Body of pancreas (tissue), 4 donors: ENCODE measurements at regions not wholly inside any gene's neighbourhood (a gene's known extent, or its start where the extent isn't known, plus 50 kb on each side); places are given as distances from the start of the nearest gene placed in this dataset.
A peak's percentile ranks its signal among the peaks of the same experiment; 100 is the strongest.

Experiments
- ATAC-seq: fragments of 150-250 bp; one replicate; pipeline ENCODE4 v1.9.1; 2016
- DNase-seq, 4 donors: peaks; one replicate each; pipeline ENCODE4 v3.0.0-alpha.2; 2019
- H3K27ac ChIP-seq, 4 donors: fragments of 200-600 bp; sonication (generic); 1 replicate in 3 of 4; 2 replicates in 1 of 4; pipeline versions ENCODE4 v1.5.1 to v1.6.1; 2016 to 2019; ENCODE audit warnings: mild to moderate bottlenecking in 1 of 4, mixed read lengths in 1 of 4, moderate library complexity in 1 of 4
- H3K27me3 ChIP-seq, 2 donors: fragments of 200-600 bp; sonication (generic); one replicate each; pipeline ENCODE4 v1.6.0; 2016; ENCODE audit warnings: mild to moderate bottlenecking in 1 of 2
- H3K36me3 ChIP-seq, 2 donors: fragments of 200-600 bp; sonication (generic); replicated peaks in 1 of 2; 2 replicates each; pipeline ENCODE4 v1.5.1; 2016; ENCODE audit warnings: low read depth in 2 of 2; ENCODE audit not compliant: insufficient read depth in 1 of 2
- H3K4me1 ChIP-seq: fragments of 200-600 bp; sonication (generic); one replicate; pipeline ENCODE4 v1.6.0; 2016
- H3K4me3 ChIP-seq, 2 donors: fragments of 200-600 bp; sonication (generic); 1 replicate in 1 of 2; 2 replicates in 1 of 2; pipeline ENCODE4 v1.5.1; 2016 to 2019
- H3K9me3 ChIP-seq, 3 donors: fragments of 200-600 bp; sonication (generic); 1 replicate in 2 of 3; 2 replicates in 1 of 3; pipeline ENCODE4 v1.5.1; 2016
- CTCF ChIP-seq, 7 experiments: fragments of 450-650 bp in 4 of 7; fragments of 200-600 bp in 3 of 7; sonication (generic) in 3 of 7; IDR thresholded peaks; one replicate each; pipeline ENCODE4 v1.5.1; 2016 to 2019; ENCODE audit warnings: antibody characterized with exemption in 7 of 7
- POLR2A ChIP-seq, 3 donors: fragments of 450-650 bp; IDR thresholded peaks; one replicate each; pipeline ENCODE4 v1.6.1; 2016; ENCODE audit warnings: antibody characterized with exemption in 3 of 3, mild to moderate bottlenecking in 2 of 3
- WGBS, 2 donors: methylation state at CpG; one replicate each; pipeline ENCODE4 v1.1.5; 2017; 5-methylcytosine and 5-hydroxymethylcytosine counted together
- intact Hi-C: fragments of 100-400 bp; cut with DNase I; formaldehyde crosslinking; loops from one replicate; pipeline ENCODE4 v1.15.1; 2023

GRCh38 chr18:10049747-10050146 lies 135.9 kb downstream of the VAPA start:
- 65 to 70% methylated on average over 3 of the region's 3 CpGs for WGBS, 2 donors
- Histone ChIP-seq H3K27me3 (no peaks in the 10 kb centered on the region), H3K4me3 (no peak overlapping the region), H3K27ac (no peak overlapping the region), H3K36me3 (no peaks in the 10 kb centered on the region), H3K9me3 (no peaks in the 10 kb centered on the region), H3K4me1 (peaks cover 12% of the 10 kb centered on the region)
- ATAC-seq = no peak
- DNase-seq = peak in 1 of 4 donors; percentile 34
- intact Hi-C loops = no loop called here
- TF ChIP-seq CTCF (IDR thresholded peaks at IDR 0.05) = no peak
- TF ChIP-seq POLR2A (IDR thresholded peaks at IDR 0.05) = no peak

- TF ChIP-seq POLR2A (IDR thresholded peaks at IDR 0.05) (no peak), CTCF (IDR thresholded peaks at IDR 0.05) (no peak)
- 91 to 95% methylated on average over 3 of the region's 3 CpGs for WGBS, 2 donors
- ATAC-seq (no peak), DNase-seq (no peak)
- H3K9me3 ChIP-seq = no peaks in the 10 kb centered on the region
- no peak overlapping the region for H3K27ac ChIP-seq
- intact Hi-C loops = no loop called here
- H3K4me1 ChIP-seq = peaks cover 12% of the 10 kb centered on the region
- no peak overlapping the region for H3K4me3 ChIP-seq
- no peaks in the 10 kb centered on the region for H3K27me3 ChIP-seq
- H3K36me3 ChIP-seq = no peaks in the 10 kb centered on the region
Measured at GRCh38 chr18:10050956-10051355, 137.1 kb downstream of the VAPA start.

- Histone ChIP-seq H3K27me3 (no peaks in the 10 kb centered on the region), H3K27ac (peak overlapping the region in 2 of 4 donors; percentile 12 to 37), H3K36me3 (no peaks in the 10 kb centered on the region), H3K4me3 (no peak overlapping the region), H3K4me1 (peaks cover 12% of the 10 kb centered on the region), H3K9me3 (no peaks in the 10 kb centered on the region)
- 61 to 66% methylated on average over 8 of the region's 8 CpGs for WGBS, 2 donors
- ATAC-seq (peak; percentile 70), DNase-seq (peak in 2 of 4 donors; percentile 27 to 53)
- intact Hi-C loops = no loop called here
- TF ChIP-seq POLR2A (IDR thresholded peaks at IDR 0.05) (no peak), CTCF (IDR thresholded peaks at IDR 0.05) (no peak)
Measured at GRCh38 chr18:10051877-10052631, 138.2 kb downstream of the VAPA start.

- H3K4me3 ChIP-seq = no peak overlapping the region
- intact Hi-C loops = no loop called here
- H3K9me3 ChIP-seq = no peaks in the 10 kb centered on the region
- H3K27me3 ChIP-seq = no peaks in the 10 kb centered on the region
- WGBS, 2 donors = 88 to 94% methylated on average over 3 of the region's 3 CpGs
- H3K36me3 ChIP-seq = no peaks in the 10 kb centered on the region
- ATAC-seq = no peak
- peaks cover 16% of the 10 kb centered on the region for H3K4me1 ChIP-seq
- peak overlapping the region in 1 of 4 donors; percentile 12 for H3K27ac ChIP-seq
- no peak for TF ChIP-seq CTCF (IDR thresholded peaks at IDR 0.05)
- TF ChIP-seq POLR2A (IDR thresholded peaks at IDR 0.05) = no peak
- DNase-seq = no peak
Measured at GRCh38 chr18:10052871-10053270, 139.1 kb downstream of the VAPA start.

- H3K4me1 ChIP-seq = peaks cover 23% of the 10 kb centered on the region
- no peaks in the 10 kb centered on the region for H3K9me3 ChIP-seq
- 84 to 91% methylated on average over 5 of the region's 5 CpGs for WGBS, 2 donors
- ATAC-seq (no peak), DNase-seq (no peak)
- intact Hi-C loops = no loop called here
- H3K36me3 ChIP-seq = no peaks in the 10 kb centered on the region
- no peak for TF ChIP-seq POLR2A (IDR thresholded peaks at IDR 0.05)
- no peak for TF ChIP-seq CTCF (IDR thresholded peaks at IDR 0.05)
- no peaks in the 10 kb centered on the region for H3K27me3 ChIP-seq
- H3K27ac ChIP-seq = no peak overlapping the region
- no peak overlapping the region for H3K4me3 ChIP-seq
Measured at GRCh38 chr18:10053861-10054260, 140.0 kb downstream of the VAPA start.
